Fibroblast of lung (primary cell): ENCODE measurements at regions not wholly inside any gene's neighbourhood (a gene's known extent, or its start where the extent isn't known, plus 50 kb on each side); places are given as distances from the start of the nearest gene placed in this dataset.

Experiments used
- EZH2 ChIP-seq: IDR thresholded peaks from 2 replicates; pipeline ENCODE4 v1.5.1; 2012; ENCODE audit warnings: low read length, control low read depth, mild to moderate bottlenecking; ENCODE audit errors: missing control alignments
- TF ChIP-seq, protein P1 (sequence below), 2 donors: IDR thresholded peaks in 1 of 2; conservative IDR thresholded peaks in 1 of 2; 1 replicate in 1 of 2; 2 replicates in 1 of 2; pipeline ENCODE4 v1.5.1; 2011 to 2012; ENCODE audit warnings: low read length in 2 of 2, control low read depth in 1 of 2, inconsistent platforms in 1 of 2, low read depth in 1 of 2, mild to moderate bottlenecking in 1 of 2

DNA sequence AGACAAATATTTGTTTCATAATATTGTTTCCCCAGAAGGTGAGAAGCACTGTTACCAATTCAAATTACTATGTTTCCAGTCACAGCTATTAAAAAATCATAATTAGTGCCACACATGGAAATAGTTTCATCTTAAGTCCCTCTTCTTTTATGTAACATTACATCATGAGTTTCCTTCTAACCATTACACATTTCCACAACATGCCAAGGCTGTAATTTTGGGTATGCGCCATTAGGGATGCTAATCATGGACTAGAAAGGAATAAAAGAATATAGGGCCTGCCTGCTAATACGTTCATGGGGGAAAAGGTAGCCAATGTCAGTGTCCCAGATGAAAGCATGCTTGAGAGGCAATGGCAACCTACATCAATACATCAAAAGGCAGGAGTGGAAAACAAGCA is 142.5 kb upstream of the LPAR1 start:
- TF ChIP-seq, protein P1, sequence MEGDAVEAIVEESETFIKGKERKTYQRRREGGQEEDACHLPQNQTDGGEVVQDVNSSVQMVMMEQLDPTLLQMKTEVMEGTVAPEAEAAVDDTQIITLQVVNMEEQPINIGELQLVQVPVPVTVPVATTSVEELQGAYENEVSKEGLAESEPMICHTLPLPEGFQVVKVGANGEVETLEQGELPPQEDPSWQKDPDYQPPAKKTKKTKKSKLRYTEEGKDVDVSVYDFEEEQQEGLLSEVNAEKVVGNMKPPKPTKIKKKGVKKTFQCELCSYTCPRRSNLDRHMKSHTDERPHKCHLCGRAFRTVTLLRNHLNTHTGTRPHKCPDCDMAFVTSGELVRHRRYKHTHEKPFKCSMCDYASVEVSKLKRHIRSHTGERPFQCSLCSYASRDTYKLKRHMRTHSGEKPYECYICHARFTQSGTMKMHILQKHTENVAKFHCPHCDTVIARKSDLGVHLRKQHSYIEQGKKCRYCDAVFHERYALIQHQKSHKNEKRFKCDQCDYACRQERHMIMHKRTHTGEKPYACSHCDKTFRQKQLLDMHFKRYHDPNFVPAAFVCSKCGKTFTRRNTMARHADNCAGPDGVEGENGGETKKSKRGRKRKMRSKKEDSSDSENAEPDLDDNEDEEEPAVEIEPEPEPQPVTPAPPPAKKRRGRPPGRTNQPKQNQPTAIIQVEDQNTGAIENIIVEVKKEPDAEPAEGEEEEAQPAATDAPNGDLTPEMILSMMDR (conservative IDR thresholded peaks at IDR 0.05 in 1 of 2, IDR thresholded peaks at IDR 0.05 in 1 of 2; ENCODE audit: low read depth in 1 of 2, low read length in 2 of 2) = no peak
- TF ChIP-seq EZH2 = no peak
